HG03135 (cell line): ENCODE measurements at regions not wholly inside any gene's neighbourhood (a gene's known extent, or its start where the extent isn't known, plus 50 kb on each side); places are given as distances from the start of the nearest gene placed in this dataset.
"Not testable (repeated sequence)": the region's sequence is repeated elsewhere in the genome, so short reads cannot be mapped to it uniquely, and the experiment has no call there.

Experiments used
- ATAC-seq: cut with Tn5 transposase; IDR thresholded peaks from one replicate; pipeline ENCODE4 v1.9.1; 2021; ENCODE audit warnings: mild to moderate bottlenecking, moderate library complexity; ENCODE audit not compliant: unreplicated experiment

- no peak for ATAC-seq
Measured at GRCh38 chr11:27244900-27245299, 118.1 kb downstream of the CCDC34 start.

DNA sequence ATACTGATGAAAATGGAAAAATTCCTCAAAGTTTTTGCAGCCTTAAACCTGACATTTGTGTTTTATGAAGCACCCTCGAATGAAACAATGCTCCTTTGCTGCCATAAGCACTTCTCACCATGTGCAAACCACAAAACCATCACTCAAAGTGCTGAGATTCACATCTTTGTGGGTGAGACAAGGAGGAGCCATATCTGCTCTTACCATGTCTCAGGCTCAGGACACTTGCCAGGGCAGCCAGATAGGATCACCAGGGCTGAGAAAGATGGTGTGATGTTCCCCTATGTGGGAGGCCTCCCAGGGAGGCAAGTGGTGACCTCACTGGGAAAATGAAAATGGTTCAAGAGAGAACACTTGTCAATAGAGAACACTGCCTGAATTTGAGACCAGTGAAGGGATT lies 120.4 kb downstream of the CCDC34 start:
- ATAC-seq, result no peak

DNA sequence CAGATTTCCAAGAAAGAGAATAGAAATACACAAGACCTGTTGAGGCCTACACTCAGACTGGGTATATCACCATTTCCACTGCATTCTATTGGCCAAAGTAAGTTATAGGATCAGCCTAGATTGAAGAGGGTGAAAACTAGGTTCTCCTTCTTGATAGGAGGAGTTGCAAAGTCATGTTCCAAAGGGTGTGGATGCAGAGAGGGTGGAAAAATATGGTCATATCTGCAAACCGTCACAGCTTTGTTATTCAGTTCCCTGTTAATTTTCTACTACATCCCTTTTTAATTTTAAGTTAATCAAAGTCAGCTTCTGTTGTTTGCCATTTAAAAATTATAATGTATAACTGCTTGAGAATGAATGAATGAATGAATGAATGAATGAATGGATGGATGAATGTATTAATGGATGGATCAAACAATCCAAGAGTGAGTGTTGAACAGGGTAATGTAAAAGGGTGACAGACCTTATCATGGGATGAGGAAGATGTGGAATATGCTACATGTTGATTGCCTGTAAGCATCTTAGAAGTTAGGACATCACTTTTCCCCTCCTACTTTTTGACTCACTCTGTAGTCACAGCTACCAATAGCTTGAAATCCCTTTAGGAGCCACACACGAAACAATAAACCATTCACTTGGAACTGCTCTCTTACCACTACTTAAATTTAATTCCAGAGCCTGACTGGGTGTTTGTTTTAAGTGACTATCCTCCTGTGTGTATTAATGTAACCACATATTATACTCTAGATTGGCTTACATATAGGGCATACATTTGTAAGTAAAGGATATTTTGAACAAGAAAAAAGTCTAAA lies 121.5 kb downstream of the CCDC34 start:
- ATAC-seq, result no peak

GRCh38 chr11:27239305-27239942 lies 123.6 kb downstream of the CCDC34 start:
- no peak for ATAC-seq

- ATAC-seq, result no peak
Measured at GRCh38 chr11:27238811-27239210, 124.2 kb downstream of the CCDC34 start.

DNA sequence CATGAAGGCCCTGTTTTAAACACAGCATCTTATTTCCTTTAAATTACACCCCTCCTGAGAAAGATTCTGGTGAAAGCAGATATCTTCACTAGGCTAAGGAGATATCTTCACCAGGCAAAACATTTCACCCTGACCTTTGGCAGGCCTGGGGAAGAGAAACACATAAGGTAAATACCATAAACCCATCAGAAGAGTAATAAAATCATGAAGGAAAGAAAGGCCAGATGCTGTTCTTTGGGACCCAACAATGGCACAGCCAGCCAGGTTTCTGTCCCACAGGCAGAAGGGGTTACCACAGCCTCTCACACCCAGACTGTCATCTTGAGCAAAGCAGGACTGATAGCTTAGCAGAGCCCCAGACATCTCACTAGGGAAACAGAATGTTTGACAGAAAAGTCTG lies 125.4 kb downstream of the CCDC34 start:
- ATAC-seq, result no peak

GRCh38 chr11:27234961-27235360 lies 128.1 kb downstream of the CCDC34 start:
- no peak for ATAC-seq

GRCh38 chr11:27234043-27234668 lies 128.9 kb downstream of the CCDC34 start:
- ATAC-seq, result peak; percentile 96

- peak; percentile 18 for ATAC-seq
Measured at GRCh38 chr11:27233654-27234042, 129.4 kb downstream of the CCDC34 start.

DNA sequence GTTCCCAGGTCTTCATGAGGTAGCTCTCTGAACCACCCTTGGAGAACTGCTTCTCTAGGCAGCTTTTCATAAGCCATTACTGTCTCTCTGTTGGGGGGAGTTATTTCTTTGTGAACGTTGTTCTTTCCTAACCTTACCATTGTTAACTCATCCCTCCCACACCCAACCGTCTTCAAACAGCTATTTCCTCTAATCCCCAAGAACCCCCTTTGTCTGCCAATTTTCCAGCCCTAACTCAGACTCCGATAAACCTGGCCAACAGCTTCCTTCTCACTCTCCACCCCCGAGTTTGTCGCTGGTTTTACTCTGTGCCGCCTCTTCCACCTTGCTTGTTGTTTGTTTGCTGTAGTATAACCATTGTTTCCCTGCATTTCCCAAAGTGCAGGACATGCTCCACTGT lies 131.5 kb downstream of the CCDC34 start:
- ATAC-seq, result no peak

DNA sequence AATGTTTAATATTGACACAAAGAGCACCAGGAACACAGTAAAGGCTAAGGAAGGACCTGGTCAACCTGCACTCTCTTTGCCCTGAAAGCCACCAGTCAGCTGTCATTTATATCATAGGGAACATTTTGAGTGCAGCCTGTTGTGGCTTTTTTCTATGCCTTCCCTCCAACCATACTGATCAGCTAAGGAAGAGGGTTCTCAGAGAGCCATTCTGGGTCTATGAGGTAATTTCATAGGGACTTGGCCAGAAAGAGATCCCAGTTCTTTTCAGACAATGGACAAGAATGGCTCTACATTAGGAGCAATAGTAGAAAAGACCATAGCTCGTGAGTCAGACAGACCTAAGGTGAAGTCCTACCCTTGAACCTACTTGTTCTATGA lies 132.8 kb downstream of the CCDC34 start:
- ATAC-seq, result no peak

- no peak for ATAC-seq
Measured at GRCh38 chr11:27229511-27230191, 133.4 kb downstream of the CCDC34 start.

GRCh38 chr11:27228906-27229290 lies 134.1 kb downstream of the CCDC34 start:
- ATAC-seq, result no peak

GRCh38 chr11:27228232-27228905 lies 134.6 kb downstream of the CCDC34 start:
- ATAC-seq, result no peak

DNA sequence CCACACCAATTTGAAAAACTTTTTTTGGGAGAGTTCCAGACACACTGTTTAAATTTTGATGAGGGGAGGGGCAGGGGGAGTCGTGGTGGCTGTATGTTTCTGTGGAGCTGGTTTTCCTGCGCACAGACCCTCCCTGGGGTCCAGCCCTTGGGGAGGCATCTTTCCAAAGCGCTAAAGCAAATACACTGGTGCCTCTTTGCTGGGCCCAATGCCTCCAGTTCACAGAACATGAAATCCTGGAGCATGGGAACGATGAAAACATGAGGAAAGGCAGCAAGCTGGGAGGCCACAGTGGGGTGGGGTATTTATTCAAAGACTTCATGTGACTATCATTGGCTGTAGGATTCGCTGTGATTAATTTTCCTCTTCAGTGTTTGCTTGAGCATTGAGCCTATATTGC lies 135.3 kb downstream of the CCDC34 start:
- no peak for ATAC-seq

DNA sequence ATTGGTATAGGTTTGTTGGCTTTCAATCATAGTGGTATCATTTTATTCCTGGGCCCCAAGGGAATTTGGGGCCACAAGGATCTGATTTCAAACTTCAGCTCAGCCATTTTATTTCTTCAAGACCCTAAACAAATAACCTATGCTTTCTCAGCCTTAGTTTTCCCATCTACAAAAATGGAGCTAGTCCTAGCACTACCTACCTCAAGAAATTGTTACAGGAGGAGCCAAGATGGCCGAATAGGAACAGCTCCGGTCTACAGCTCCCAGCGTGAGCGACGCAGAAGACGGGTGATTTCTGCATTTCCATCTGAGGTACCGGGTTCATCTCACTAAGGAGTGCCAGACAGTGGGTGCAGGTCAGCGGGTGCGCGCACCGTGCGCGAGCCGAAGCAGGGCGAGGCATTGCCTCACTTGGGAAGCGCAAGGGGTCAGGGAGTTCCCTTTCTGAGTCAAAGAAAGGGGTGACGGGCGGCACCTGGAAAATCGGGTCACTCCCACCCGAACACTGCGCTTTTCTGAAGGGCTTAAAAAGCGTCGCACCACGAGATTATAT lies 143.5 kb downstream of the CCDC34 start:
- ATAC-seq, result not testable (repeated sequence)

DNA sequence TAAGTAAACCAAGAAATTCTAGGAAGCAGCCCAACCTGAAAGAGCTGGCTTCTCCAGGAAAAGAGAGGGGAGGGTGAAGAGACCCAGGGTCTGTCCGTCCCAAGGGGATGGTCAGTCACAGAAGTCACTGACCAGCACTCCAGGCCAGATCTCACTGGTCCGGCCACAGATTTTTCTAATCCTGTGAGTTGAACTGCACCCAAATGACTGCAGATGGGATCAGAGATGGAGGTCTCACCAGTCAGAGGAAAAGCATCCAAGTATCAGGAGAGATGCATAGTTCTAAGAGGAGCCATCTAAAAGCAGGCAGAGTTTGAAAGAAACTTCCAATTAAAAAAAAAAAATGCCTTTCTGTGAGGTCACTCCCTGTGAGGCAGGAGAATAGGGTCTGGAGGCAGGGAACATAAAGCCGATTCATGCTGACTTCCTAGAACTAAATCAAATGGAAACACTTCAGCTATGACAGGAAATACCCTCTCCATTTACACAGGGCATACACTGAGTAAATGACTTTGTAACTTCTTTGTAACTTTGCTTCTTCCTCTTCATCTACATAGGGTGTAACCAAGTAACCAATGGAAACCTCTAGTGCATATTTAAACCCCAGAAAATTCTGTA lies 144.5 kb downstream of the CCDC34 start:
- no peak for ATAC-seq

GRCh38 chr11:27217948-27218420 lies 145.0 kb downstream of the CCDC34 start:
- ATAC-seq, result no peak

DNA sequence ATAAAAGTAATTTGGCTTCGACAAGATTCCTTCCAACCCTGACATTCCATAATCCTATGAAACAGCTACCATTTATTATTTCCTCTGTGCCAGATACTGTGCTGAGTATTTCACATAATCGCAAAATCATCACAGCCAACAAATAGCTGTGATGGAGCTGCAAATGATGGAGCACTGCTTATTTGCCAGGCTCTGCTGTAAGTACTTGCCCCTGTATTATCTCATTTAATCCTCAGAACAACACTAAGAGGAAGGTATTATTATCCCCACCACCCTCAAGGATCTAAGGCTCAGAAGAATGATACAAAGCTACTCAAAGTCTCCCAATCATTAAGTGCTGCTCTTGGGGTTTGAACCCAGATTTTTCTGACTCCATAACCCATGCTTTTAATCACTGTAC lies 145.5 kb downstream of the CCDC34 start:
- no peak for ATAC-seq
